GM18858 (cell line): ENCODE measurements at regions not wholly inside any gene's neighbourhood (a gene's known extent, or its start where the extent isn't known, plus 50 kb on each side); places are given as distances from the start of the nearest gene placed in this dataset.

Source experiments
- ATAC-seq: cut with Tn5 transposase; IDR thresholded peaks from one replicate; pipeline ENCODE4 v1.9.1; 2021; ENCODE audit not compliant: unreplicated experiment

GRCh38 chr6:79307321-79308036 is 73.0 kb upstream of the HMGN3 start:
- no peak for ATAC-seq

DNA sequence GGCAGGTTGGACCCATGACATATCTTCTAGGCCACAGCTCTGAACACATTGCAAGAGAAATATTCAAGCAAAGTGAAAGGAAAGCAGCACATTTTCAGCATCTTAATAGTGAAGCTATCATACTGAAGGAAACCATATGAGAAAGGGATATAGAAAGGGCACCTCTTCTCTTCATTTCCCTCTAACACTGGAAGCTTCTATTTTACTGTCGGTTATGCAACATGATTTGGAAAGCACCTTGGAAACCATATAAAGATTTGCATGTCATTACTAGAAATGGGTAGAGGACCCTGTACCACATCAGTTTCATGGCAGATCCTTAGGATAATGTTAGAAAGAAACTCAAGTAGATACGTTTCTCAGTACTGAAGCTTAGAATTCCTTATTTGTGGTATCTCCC is 70.5 kb upstream of the HMGN3 start:
- ATAC-seq = no peak

- ATAC-seq = no peak
Observed at GRCh38 chr6:79302341-79302740, 67.9 kb upstream of the HMGN3 start.

DNA sequence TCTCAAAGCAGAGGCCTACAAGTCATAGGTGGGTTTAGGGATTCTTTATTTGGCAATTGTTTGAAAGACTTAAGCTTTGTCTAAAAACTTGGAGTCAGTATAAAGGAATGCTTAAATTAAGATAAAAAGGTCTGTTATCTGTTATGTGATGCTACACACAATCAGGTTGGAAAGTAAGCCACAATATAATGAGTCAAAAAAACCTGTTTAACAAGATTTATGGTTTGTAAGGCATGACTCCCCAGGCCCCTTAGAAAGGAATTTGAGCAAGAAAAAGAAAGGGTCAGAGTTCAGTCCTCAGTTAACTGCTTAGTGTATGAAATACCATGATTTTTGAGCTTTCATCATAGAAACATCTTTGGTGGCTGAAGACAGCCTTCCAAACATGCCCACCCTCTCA is 66.8 kb upstream of the HMGN3 start:
- ATAC-seq = no peak

DNA sequence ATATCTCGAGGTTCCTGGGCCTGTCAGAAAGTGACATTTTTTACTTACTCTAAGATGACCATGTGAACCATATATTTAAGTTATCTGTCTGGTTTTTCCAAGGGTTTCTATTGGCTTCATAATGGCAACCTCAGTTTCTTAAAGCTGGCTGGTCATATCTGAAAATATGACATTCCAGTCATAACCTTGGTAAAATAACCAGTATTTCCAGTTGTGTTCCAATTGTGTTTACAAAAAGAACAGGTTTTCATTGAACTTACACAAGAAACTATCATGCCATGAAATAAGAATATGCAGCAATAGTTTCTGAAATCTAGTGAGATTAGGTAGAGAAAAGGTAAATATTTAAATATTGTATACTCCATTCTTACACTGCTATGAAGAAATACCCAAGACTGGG is 61.7 kb upstream of the HMGN3 start:
- ATAC-seq = no peak
